ENCODE measurements at regions not wholly inside any gene's neighbourhood (a gene's known extent, or its start where the extent isn't known, plus 50 kb on each side); places are given as distances from the start of the nearest gene placed in this dataset.
"Not testable (repeated sequence)": the region's sequence is repeated elsewhere in the genome, so short reads cannot be mapped to it uniquely, and the experiment has no call there.

- Histone ChIP-seq H3K27ac (ENCODE audit: insufficient read depth, low read length) (no peak overlapping the region), H3K4me1 (ENCODE audit: control insufficient read depth, extremely low read depth, insufficient read depth, low read length) (no peaks in the 10 kb centered on the region), H3K4me2 (ENCODE audit: extremely low read depth, insufficient read depth, low read length) (no peak overlapping the region), H3K4me3 (replicated peaks in 1 of 4; ENCODE audit: control extremely low read depth in 1 of 4, insufficient read depth in 1 of 4, low read depth in 3 of 4, low read length in 4 of 4) (no peak overlapping the region), H3K79me2 (ENCODE audit: control insufficient read depth, insufficient read depth, low read length) (no peaks in the 10 kb centered on the region), H4K20me1 (ENCODE audit: control insufficient read depth, extremely low read depth, insufficient read depth, low read length) (no peaks in the 10 kb centered on the region), H2AFZ (ENCODE audit: low read length) (no peak overlapping the region), H3K27me3 (ENCODE audit: control insufficient read depth, insufficient read depth, low read length) (no peaks in the 10 kb centered on the region), H3K9ac (ENCODE audit: insufficient read depth, low read length) (no peak overlapping the region), H3K36me3 (ENCODE audit: control insufficient read depth, insufficient read depth, low read length) (no peaks in the 10 kb centered on the region), H3K9me3 (ENCODE audit: control insufficient read depth, insufficient read depth, low read depth, low read length) (no peaks in the 10 kb centered on the region)
- TF ChIP-seq EZH2 (IDR thresholded peaks at IDR 0.05; ENCODE audit: low read length, missing control alignments) (no peak), CTCF (conservative IDR thresholded peaks at IDR 0.05 in 1 of 2, IDR thresholded peaks at IDR 0.05 in 1 of 2; ENCODE audit: low read depth in 1 of 2, low read length in 2 of 2) (no peak)
- no peak for DNase-seq (ENCODE audit: low read depth in 2 of 2)
Measured at GRCh38 chr4:28296239-28296638, 1435.6 kb downstream of the STIM2 start.

GRCh38 chr4:28310926-28311325 is 1450.3 kb downstream of the STIM2 start:
- H3K9me3 ChIP-seq (ENCODE audit: control insufficient read depth, insufficient read depth, low read depth, low read length) = no peaks in the 10 kb centered on the region
- TF ChIP-seq EZH2 (IDR thresholded peaks at IDR 0.05; ENCODE audit: low read length, missing control alignments) (no peak), CTCF (conservative IDR thresholded peaks at IDR 0.05 in 1 of 2, IDR thresholded peaks at IDR 0.05 in 1 of 2; ENCODE audit: low read depth in 1 of 2, low read length in 2 of 2) (no peak)
- H3K27me3 ChIP-seq (ENCODE audit: control insufficient read depth, insufficient read depth, low read length) = no peaks in the 10 kb centered on the region
- DNase-seq (ENCODE audit: low read depth in 2 of 2) = no peak
- H4K20me1 ChIP-seq (ENCODE audit: control insufficient read depth, extremely low read depth, insufficient read depth, low read length) = no peaks in the 10 kb centered on the region
- H3K4me3 ChIP-seq (replicated peaks in 1 of 4; ENCODE audit: control extremely low read depth in 1 of 4, insufficient read depth in 1 of 4, low read depth in 3 of 4, low read length in 4 of 4) = no peak overlapping the region
- no peak overlapping the region for H3K9ac ChIP-seq (ENCODE audit: insufficient read depth, low read length)
- H3K27ac ChIP-seq (ENCODE audit: insufficient read depth, low read length) = no peak overlapping the region
- no peaks in the 10 kb centered on the region for H3K36me3 ChIP-seq (ENCODE audit: control insufficient read depth, insufficient read depth, low read length)
- no peaks in the 10 kb centered on the region for H3K4me1 ChIP-seq (ENCODE audit: control insufficient read depth, extremely low read depth, insufficient read depth, low read length)
- no peaks in the 10 kb centered on the region for H3K79me2 ChIP-seq (ENCODE audit: control insufficient read depth, insufficient read depth, low read length)
- no peak overlapping the region for H2AFZ ChIP-seq (ENCODE audit: low read length)
- H3K4me2 ChIP-seq (ENCODE audit: extremely low read depth, insufficient read depth, low read length) = no peak overlapping the region

GRCh38 chr4:28312497-28312896 is 1451.9 kb downstream of the STIM2 start:
- H4K20me1 ChIP-seq (ENCODE audit: control insufficient read depth, extremely low read depth, insufficient read depth, low read length); H3K27ac ChIP-seq (ENCODE audit: insufficient read depth, low read length); DNase-seq (ENCODE audit: low read depth in 2 of 2); H3K79me2 ChIP-seq (ENCODE audit: control insufficient read depth, insufficient read depth, low read length); H3K27me3 ChIP-seq (ENCODE audit: control insufficient read depth, insufficient read depth, low read length); H2AFZ ChIP-seq (ENCODE audit: low read length); H3K9me3 ChIP-seq (ENCODE audit: control insufficient read depth, insufficient read depth, low read depth, low read length); H3K4me1 ChIP-seq (ENCODE audit: control insufficient read depth, extremely low read depth, insufficient read depth, low read length); H3K4me2 ChIP-seq (ENCODE audit: extremely low read depth, insufficient read depth, low read length); H3K4me3 ChIP-seq (replicated peaks in 1 of 4; ENCODE audit: control extremely low read depth in 1 of 4, insufficient read depth in 1 of 4, low read depth in 3 of 4, low read length in 4 of 4); H3K9ac ChIP-seq (ENCODE audit: insufficient read depth, low read length); H3K36me3 ChIP-seq (ENCODE audit: control insufficient read depth, insufficient read depth, low read length): not testable (repeated sequence)

Measured in fibroblast of lung (primary cell).